Duodenal mucosa (tissue), 2 donors: ENCODE measurements at regions not wholly inside any gene's neighbourhood (a gene's known extent, or its start where the extent isn't known, plus 50 kb on each side); places are given as distances from the start of the nearest gene placed in this dataset.
"Not testable (repeated sequence)": the region's sequence is repeated elsewhere in the genome, so short reads cannot be mapped to it uniquely, and the experiment has no call there.

Experiments used
- H3K27ac ChIP-seq: one replicate; pipeline ENCODE4 v1.7.0; 2013; ENCODE audit warnings: low read depth, low read length
- H3K27me3 ChIP-seq, 2 donors: one replicate each; pipeline ENCODE4 v1.7.0; 2013; ENCODE audit warnings: low read length in 2 of 2, control low read depth in 1 of 2; ENCODE audit not compliant: insufficient read depth in 2 of 2, control insufficient read depth in 1 of 2
- H3K36me3 ChIP-seq, 2 donors: one replicate each; pipeline ENCODE4 v1.7.0; 2013; ENCODE audit warnings: low read length in 2 of 2, control low read depth in 1 of 2; ENCODE audit not compliant: insufficient read depth in 2 of 2, control insufficient read depth in 1 of 2
- H3K4me1 ChIP-seq, 2 donors: one replicate each; pipeline ENCODE4 v1.7.0; 2013; ENCODE audit warnings: low read length in 2 of 2, control low read depth in 1 of 2; ENCODE audit not compliant: insufficient read depth in 2 of 2, control insufficient read depth in 1 of 2
- H3K4me3 ChIP-seq, 2 donors: one replicate each; pipeline ENCODE4 v1.7.0; 2013; ENCODE audit warnings: low read length in 2 of 2, low read depth in 1 of 2
- H3K9ac ChIP-seq, 2 donors: one replicate each; pipeline ENCODE4 v1.7.0; 2013; ENCODE audit warnings: low read length in 2 of 2, low read depth in 1 of 2
- H3K9me3 ChIP-seq, 2 donors: one replicate each; pipeline ENCODE4 v1.7.0; 2013; ENCODE audit warnings: low read length in 2 of 2, control low read depth in 1 of 2; ENCODE audit not compliant: control insufficient read depth in 1 of 2

GRCh38 chr5:174903172-174903732 is 178.9 kb downstream of the MSX2 start:
- Histone ChIP-seq H3K9ac (no peak overlapping the region), H3K27me3 (no peaks in the 10 kb centered on the region), H3K27ac (no peak overlapping the region), H3K9me3 (no peaks in the 10 kb centered on the region), H3K4me3 (no peak overlapping the region), H3K36me3 (no peaks in the 10 kb centered on the region), H3K4me1 (no peaks in the 10 kb centered on the region)

- H3K27me3 ChIP-seq = no peaks in the 10 kb centered on the region
- no peaks in the 10 kb centered on the region for H3K9me3 ChIP-seq
- no peak overlapping the region for H3K9ac ChIP-seq
- no peak overlapping the region for H3K4me3 ChIP-seq
- no peaks in the 10 kb centered on the region for H3K4me1 ChIP-seq
- H3K27ac ChIP-seq = no peak overlapping the region
- no peaks in the 10 kb centered on the region for H3K36me3 ChIP-seq
Measured at GRCh38 chr5:174901336-174901735, 177.0 kb downstream of the MSX2 start.

GRCh38 chr5:174900240-174900865 is 176.0 kb downstream of the MSX2 start:
- Histone ChIP-seq H3K9me3 (no peaks in the 10 kb centered on the region), H3K9ac (no peak overlapping the region), H3K27ac (no peak overlapping the region)

GRCh38 chr5:174897281-174897950 is 173.0 kb downstream of the MSX2 start:
- Histone ChIP-seq H3K27me3 (no peaks in the 10 kb centered on the region), H3K4me1 (no peaks in the 10 kb centered on the region), H3K4me3 (no peak overlapping the region), H3K27ac (no peak overlapping the region), H3K9ac (no peak overlapping the region), H3K9me3 (no peaks in the 10 kb centered on the region), H3K36me3 (no peaks in the 10 kb centered on the region)

More at GRCh38 chr5:174900240-174900865, 176.0 kb downstream of the MSX2 start:
- H3K4me1 ChIP-seq = no peaks in the 10 kb centered on the region
- no peaks in the 10 kb centered on the region for H3K27me3 ChIP-seq
- no peak overlapping the region for H3K4me3 ChIP-seq
- no peaks in the 10 kb centered on the region for H3K36me3 ChIP-seq

GRCh38 chr5:174895360-174895759 is 171.0 kb downstream of the MSX2 start:
- H3K4me3 ChIP-seq = no peak overlapping the region
- no peaks in the 10 kb centered on the region for H3K9me3 ChIP-seq
- H3K4me1 ChIP-seq = no peaks in the 10 kb centered on the region
- no peak overlapping the region for H3K9ac ChIP-seq
- H3K36me3 ChIP-seq = no peaks in the 10 kb centered on the region
- no peak overlapping the region for H3K27ac ChIP-seq
- H3K27me3 ChIP-seq = no peaks in the 10 kb centered on the region

GRCh38 chr5:174892742-174893141 is 168.4 kb downstream of the MSX2 start:
- Histone ChIP-seq H3K9me3 (no peaks in the 10 kb centered on the region), H3K4me1 (no peaks in the 10 kb centered on the region), H3K9ac (no peak overlapping the region), H3K4me3 (no peak overlapping the region), H3K36me3 (no peaks in the 10 kb centered on the region), H3K27ac (no peak overlapping the region), H3K27me3 (no peaks in the 10 kb centered on the region)

GRCh38 chr5:174880412-174881200 is 156.2 kb downstream of the MSX2 start:
- not testable (repeated sequence) for H3K36me3 ChIP-seq, H3K9me3 ChIP-seq, H3K27me3 ChIP-seq, H3K4me1 ChIP-seq, H3K4me3 ChIP-seq, H3K27ac ChIP-seq, H3K9ac ChIP-seq

GRCh38 chr5:174877987-174878386 is 153.6 kb downstream of the MSX2 start:
- H3K9me3 ChIP-seq = no peaks in the 10 kb centered on the region
- H3K27ac ChIP-seq = no peak overlapping the region
- H3K27me3 ChIP-seq = no peaks in the 10 kb centered on the region
- H3K36me3 ChIP-seq = no peaks in the 10 kb centered on the region
- H3K4me1 ChIP-seq = no peaks in the 10 kb centered on the region
- no peak overlapping the region for H3K4me3 ChIP-seq
- H3K9ac ChIP-seq = no peak overlapping the region

- H3K9ac ChIP-seq = no peak overlapping the region
- H3K36me3 ChIP-seq = no peaks in the 10 kb centered on the region
- H3K4me1 ChIP-seq = no peaks in the 10 kb centered on the region
- H3K27ac ChIP-seq = no peak overlapping the region
- no peaks in the 10 kb centered on the region for H3K27me3 ChIP-seq
- no peaks in the 10 kb centered on the region for H3K9me3 ChIP-seq
- no peak overlapping the region for H3K4me3 ChIP-seq
Measured at GRCh38 chr5:174872271-174872670, 147.9 kb downstream of the MSX2 start.

- Histone ChIP-seq H3K27ac (no peak overlapping the region), H3K9ac (no peak overlapping the region), H3K4me3 (no peak overlapping the region), H3K27me3 (no peaks in the 10 kb centered on the region), H3K4me1 (no peaks in the 10 kb centered on the region), H3K9me3 (no peaks in the 10 kb centered on the region), H3K36me3 (no peaks in the 10 kb centered on the region)
Measured at GRCh38 chr5:174852143-174852542, 127.8 kb downstream of the MSX2 start.
